ENCODE measurements at regions not wholly inside any gene's neighbourhood (a gene's known extent, or its start where the extent isn't known, plus 50 kb on each side); places are given as distances from the start of the nearest gene placed in this dataset.
"Not testable (repeated sequence)": the region's sequence is repeated elsewhere in the genome, so short reads cannot be mapped to it uniquely, and the experiment has no call there.

DNA sequence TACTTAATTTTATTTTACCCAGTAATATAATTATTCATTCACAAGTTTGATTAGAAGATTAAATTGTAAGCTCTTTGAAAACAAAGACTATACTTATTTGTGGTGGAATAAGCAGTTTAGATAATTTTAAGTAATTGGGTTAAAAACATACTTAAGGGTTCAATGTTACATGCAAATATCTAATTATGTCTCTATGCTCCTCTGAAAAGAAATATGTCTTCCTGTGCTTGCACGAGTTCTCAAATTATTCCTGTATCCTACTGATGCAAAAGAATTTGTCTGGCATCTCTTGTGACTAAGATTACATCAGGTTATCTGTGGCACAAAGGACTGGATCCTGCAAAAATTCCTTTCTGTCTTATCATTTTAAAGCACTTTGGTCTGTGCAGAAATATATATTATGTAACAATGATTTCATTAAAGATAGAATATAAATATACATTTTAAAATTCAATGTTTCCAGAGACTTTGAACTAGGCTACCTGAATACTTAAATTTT, 416.7 kb downstream of the COL11A1 start:
- Histone ChIP-seq H4K20me1 (ENCODE audit: insufficient read depth, low read length) (no peaks in the 10 kb centered on the region), H3K4me2 (ENCODE audit: low read length) (no peak overlapping the region), H3K4me3 (ENCODE audit: low read depth, low read length, poor library complexity, severe bottlenecking) (no peak overlapping the region), H3K9me3 (ENCODE audit: low read length) (no peaks in the 10 kb centered on the region), H3K4me1 (ENCODE audit: insufficient read depth, low read length, poor library complexity, severe bottlenecking) (no peaks in the 10 kb centered on the region), H3K79me2 (ENCODE audit: insufficient read depth, low read depth, low read length) (no peaks in the 10 kb centered on the region), H3K9me2 (ENCODE audit: insufficient read depth, low read length) (no peaks in the 10 kb centered on the region), H3K27ac (ENCODE audit: low read depth, low read length, poor library complexity, severe bottlenecking) (no peak overlapping the region), H2AFZ (ENCODE audit: low read length) (no peak overlapping the region), H3K36me3 (ENCODE audit: insufficient read depth, low read length) (no peaks in the 10 kb centered on the region)
- ChIA-PET CTCF (ENCODE audit: unreplicated experiment) (no interaction called here), POLR2A (interaction anchor here (1.2 kb wide), 1 partner anchor 12 kb away, joined by 3 read pairs; no protein-coding TSS in a partner anchor)
- BruUV-seq (replicated peaks): no TSS peak
- TF ChIP-seq, protein P1, sequence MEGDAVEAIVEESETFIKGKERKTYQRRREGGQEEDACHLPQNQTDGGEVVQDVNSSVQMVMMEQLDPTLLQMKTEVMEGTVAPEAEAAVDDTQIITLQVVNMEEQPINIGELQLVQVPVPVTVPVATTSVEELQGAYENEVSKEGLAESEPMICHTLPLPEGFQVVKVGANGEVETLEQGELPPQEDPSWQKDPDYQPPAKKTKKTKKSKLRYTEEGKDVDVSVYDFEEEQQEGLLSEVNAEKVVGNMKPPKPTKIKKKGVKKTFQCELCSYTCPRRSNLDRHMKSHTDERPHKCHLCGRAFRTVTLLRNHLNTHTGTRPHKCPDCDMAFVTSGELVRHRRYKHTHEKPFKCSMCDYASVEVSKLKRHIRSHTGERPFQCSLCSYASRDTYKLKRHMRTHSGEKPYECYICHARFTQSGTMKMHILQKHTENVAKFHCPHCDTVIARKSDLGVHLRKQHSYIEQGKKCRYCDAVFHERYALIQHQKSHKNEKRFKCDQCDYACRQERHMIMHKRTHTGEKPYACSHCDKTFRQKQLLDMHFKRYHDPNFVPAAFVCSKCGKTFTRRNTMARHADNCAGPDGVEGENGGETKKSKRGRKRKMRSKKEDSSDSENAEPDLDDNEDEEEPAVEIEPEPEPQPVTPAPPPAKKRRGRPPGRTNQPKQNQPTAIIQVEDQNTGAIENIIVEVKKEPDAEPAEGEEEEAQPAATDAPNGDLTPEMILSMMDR (conservative IDR thresholded peaks at IDR 0.05; ENCODE audit: low read length): no peak
- TF ChIP-seq EZH2phosphoT487 (IDR thresholded peaks at IDR 0.05; ENCODE audit: borderline replicate concordance, low read depth, low read length): no peak
- intact Hi-C loops (cut with micrococcal nuclease; ENCODE audit: unreplicated experiment): no loop called here
- DNase-seq (ENCODE audit: low spot score): no peak

DNA sequence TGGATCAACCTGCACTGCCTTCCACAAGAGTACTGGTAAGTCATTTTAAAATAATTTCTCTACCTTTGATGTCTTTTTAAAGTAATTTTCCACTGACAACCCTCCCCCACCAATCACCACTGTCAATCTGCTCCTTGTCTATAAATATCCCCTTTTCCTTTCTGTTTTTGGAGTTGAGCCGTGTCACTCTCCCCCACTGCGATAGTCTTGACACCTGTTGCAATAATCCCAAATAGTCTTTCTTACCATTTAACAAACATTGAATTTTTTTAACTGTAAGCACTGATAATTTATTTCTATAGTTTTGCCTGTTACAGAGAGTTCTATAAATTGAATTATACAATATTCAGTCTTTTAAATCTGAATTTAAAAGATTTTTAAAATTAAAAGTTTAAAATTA, 420.9 kb downstream of the COL11A1 start:
- TF ChIP-seq, protein P1 (conservative IDR thresholded peaks at IDR 0.05; ENCODE audit: low read length): no peak
- no peak for TF ChIP-seq EZH2phosphoT487 (IDR thresholded peaks at IDR 0.05; ENCODE audit: borderline replicate concordance, low read depth, low read length)
- intact Hi-C loops (cut with micrococcal nuclease; ENCODE audit: unreplicated experiment): no loop called here
- no TSS peak for BruUV-seq (replicated peaks)
- no peak for DNase-seq (ENCODE audit: low spot score)
- H4K20me1 ChIP-seq (ENCODE audit: insufficient read depth, low read length): no peaks in the 10 kb centered on the region
- no peaks in the 10 kb centered on the region for H3K9me3 ChIP-seq (ENCODE audit: low read length)
- no peak overlapping the region for H3K27ac ChIP-seq (ENCODE audit: low read depth, low read length, poor library complexity, severe bottlenecking)
- H3K9me2 ChIP-seq (ENCODE audit: insufficient read depth, low read length): no peaks in the 10 kb centered on the region
- H3K4me2 ChIP-seq (ENCODE audit: low read length): no peak overlapping the region
- POLR2A ChIA-PET: no interaction called here
- CTCF ChIA-PET (ENCODE audit: unreplicated experiment): no interaction called here
- no peak overlapping the region for H2AFZ ChIP-seq (ENCODE audit: low read length)
- H3K79me2 ChIP-seq (ENCODE audit: insufficient read depth, low read depth, low read length): no peaks in the 10 kb centered on the region
- H3K36me3 ChIP-seq (ENCODE audit: insufficient read depth, low read length): no peaks in the 10 kb centered on the region
- no peaks in the 10 kb centered on the region for H3K4me1 ChIP-seq (ENCODE audit: insufficient read depth, low read length, poor library complexity, severe bottlenecking)
- no peak overlapping the region for H3K4me3 ChIP-seq (ENCODE audit: low read depth, low read length, poor library complexity, severe bottlenecking)

DNA sequence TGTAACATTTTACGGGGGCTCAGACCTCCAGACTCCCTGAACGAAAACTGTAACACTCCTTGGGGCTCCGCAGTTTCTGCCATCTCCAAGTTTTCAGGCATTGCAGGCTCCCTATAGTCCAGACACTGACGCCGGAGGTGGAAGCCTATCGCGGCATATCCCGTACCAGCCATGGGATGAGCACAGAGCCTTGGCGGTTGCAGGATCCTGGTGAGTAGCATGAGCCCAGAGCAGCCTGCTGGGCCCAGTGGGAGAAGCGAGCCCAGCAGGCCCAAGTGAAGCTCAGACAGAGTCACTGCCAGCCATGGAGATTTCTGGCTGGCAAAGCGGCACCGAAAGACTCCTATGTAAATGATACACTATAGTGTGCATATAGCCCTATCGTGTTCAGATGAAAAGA, 446.8 kb downstream of the COL11A1 start:
- intact Hi-C loops (cut with micrococcal nuclease; ENCODE audit: unreplicated experiment): no loop called here
- no peaks in the 10 kb centered on the region for H3K36me3 ChIP-seq (ENCODE audit: insufficient read depth, low read length)
- DNase-seq (ENCODE audit: low spot score): no peak
- no TSS peak for BruUV-seq (replicated peaks)
- H3K9me3 ChIP-seq (ENCODE audit: low read length): no peaks in the 10 kb centered on the region
- no peak overlapping the region for H2AFZ ChIP-seq (ENCODE audit: low read length)
- no peak overlapping the region for H3K4me3 ChIP-seq (ENCODE audit: low read depth, low read length, poor library complexity, severe bottlenecking)
- CTCF ChIA-PET (ENCODE audit: unreplicated experiment): no interaction called here
- no peaks in the 10 kb centered on the region for H3K79me2 ChIP-seq (ENCODE audit: insufficient read depth, low read depth, low read length)
- TF ChIP-seq EZH2phosphoT487 (IDR thresholded peaks at IDR 0.05; ENCODE audit: borderline replicate concordance, low read depth, low read length): no peak
- TF ChIP-seq, protein P1 (conservative IDR thresholded peaks at IDR 0.05; ENCODE audit: low read length): no peak
- no peaks in the 10 kb centered on the region for H3K9me2 ChIP-seq (ENCODE audit: insufficient read depth, low read length)
- no peak overlapping the region for H3K27ac ChIP-seq (ENCODE audit: low read depth, low read length, poor library complexity, severe bottlenecking)
- no peaks in the 10 kb centered on the region for H4K20me1 ChIP-seq (ENCODE audit: insufficient read depth, low read length)
- no peaks in the 10 kb centered on the region for H3K4me1 ChIP-seq (ENCODE audit: insufficient read depth, low read length, poor library complexity, severe bottlenecking)
- H3K4me2 ChIP-seq (ENCODE audit: low read length): no peak overlapping the region
- POLR2A ChIA-PET: no interaction called here

DNA sequence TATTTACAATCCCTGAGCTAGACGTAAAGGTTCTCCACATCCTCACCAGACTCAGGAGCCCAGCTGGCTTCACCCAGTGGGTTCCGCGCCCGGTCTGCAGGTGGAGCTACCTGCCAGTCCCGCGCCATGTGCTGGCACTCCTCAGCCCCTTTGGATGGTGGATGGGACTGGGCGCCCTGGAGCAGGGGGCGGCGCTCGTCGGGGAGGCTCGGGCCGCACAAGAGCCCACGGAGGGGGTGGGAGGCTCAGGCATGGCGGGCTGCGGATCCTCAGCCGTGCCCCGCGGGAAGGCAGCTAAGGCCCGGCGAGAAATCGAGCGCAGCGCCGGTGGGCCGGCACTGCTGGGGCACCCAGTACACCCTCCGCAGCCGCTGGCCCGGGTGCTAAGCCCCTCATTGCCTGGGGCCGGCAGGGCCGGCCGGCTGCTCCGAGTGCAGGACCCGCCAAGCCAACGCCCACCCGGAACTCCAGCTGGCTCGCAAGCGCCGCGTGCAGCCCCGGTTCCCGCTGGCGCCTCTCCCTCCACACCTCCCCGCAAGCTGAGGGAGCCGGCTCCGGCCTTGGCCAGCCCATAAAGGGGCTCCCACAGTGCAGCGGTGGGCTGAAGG, 448.3 kb downstream of the COL11A1 start:
- H3K4me1 ChIP-seq (ENCODE audit: insufficient read depth, low read length, poor library complexity, severe bottlenecking); BruUV-seq (replicated peaks); H3K9me2 ChIP-seq (ENCODE audit: insufficient read depth, low read length); H2AFZ ChIP-seq (ENCODE audit: low read length); CTCF ChIA-PET (ENCODE audit: unreplicated experiment); intact Hi-C loops (cut with micrococcal nuclease; ENCODE audit: unreplicated experiment); H4K20me1 ChIP-seq (ENCODE audit: insufficient read depth, low read length); DNase-seq (ENCODE audit: low spot score); H3K9me3 ChIP-seq (ENCODE audit: low read length); H3K4me2 ChIP-seq (ENCODE audit: low read length); POLR2A ChIA-PET; H3K79me2 ChIP-seq (ENCODE audit: insufficient read depth, low read depth, low read length); H3K36me3 ChIP-seq (ENCODE audit: insufficient read depth, low read length); H3K4me3 ChIP-seq (ENCODE audit: low read depth, low read length, poor library complexity, severe bottlenecking); H3K27ac ChIP-seq (ENCODE audit: low read depth, low read length, poor library complexity, severe bottlenecking): not testable (repeated sequence)
